NCI-H2107 treated with DMSO at 0.1 percent for 48 hours (cell line): ENCODE measurements at regions not wholly inside any gene's neighbourhood (a gene's known extent, or its start where the extent isn't known, plus 50 kb on each side); places are given as distances from the start of the nearest gene placed in this dataset.

Experiments
- DNase-seq: peaks from one replicate; lab custom pipeline; 2025; ENCODE audit not compliant: unreplicated experiment; lab: John Stamatoyannopoulos, UW

- DNase-seq = no peak
Observed at GRCh38 chr7:26551740-26552139, 260.1 kb downstream of the SNX10 start.

- no peak for DNase-seq
Observed at GRCh38 chr7:26553128-26553527, 261.5 kb downstream of the SNX10 start.

GRCh38 chr7:26553582-26553981, 261.9 kb downstream of the SNX10 start:
- DNase-seq = no peak

GRCh38 chr7:26554952-26555351, 263.3 kb downstream of the SNX10 start:
- no peak for DNase-seq

- peak; percentile 51 for DNase-seq
Observed at GRCh38 chr7:26556061-26556881, 264.6 kb downstream of the SNX10 start.

- DNase-seq = no peak
Observed at GRCh38 chr7:26560526-26561256, 269.0 kb downstream of the SNX10 start.

- DNase-seq = no peak
Observed at GRCh38 chr7:26562841-26563240, 271.2 kb downstream of the SNX10 start.

GRCh38 chr7:26563406-26563805, 271.7 kb downstream of the SNX10 start:
- DNase-seq = no peak

GRCh38 chr7:26567266-26567665, 275.6 kb downstream of the SNX10 start:
- no peak for DNase-seq

- no peak for DNase-seq
Observed at GRCh38 chr7:26574476-26574875, 282.8 kb downstream of the SNX10 start.

GRCh38 chr7:26580064-26580591, 284.3 kb downstream of the SKAP2 start:
- no peak for DNase-seq

GRCh38 chr7:26580711-26581110, 283.7 kb downstream of the SKAP2 start:
- DNase-seq = no peak

GRCh38 chr7:26583094-26583648, 281.2 kb downstream of the SKAP2 start:
- no peak for DNase-seq

GRCh38 chr7:26584326-26584725, 280.1 kb downstream of the SKAP2 start:
- DNase-seq = no peak

GRCh38 chr7:26584987-26585665, 279.3 kb downstream of the SKAP2 start:
- DNase-seq = peak; percentile 14

GRCh38 chr7:26587536-26587935, 276.9 kb downstream of the SKAP2 start:
- no peak for DNase-seq

- no peak for DNase-seq
Observed at GRCh38 chr7:26588511-26588910, 275.9 kb downstream of the SKAP2 start.

- DNase-seq = no peak
Observed at GRCh38 chr7:26590709-26591108, 273.7 kb downstream of the SKAP2 start.

GRCh38 chr7:26592011-26592410, 272.4 kb downstream of the SKAP2 start:
- no peak for DNase-seq

GRCh38 chr7:26593393-26593792, 271.0 kb downstream of the SKAP2 start:
- DNase-seq = no peak

- DNase-seq = no peak
Observed at GRCh38 chr7:26593896-26594295, 270.5 kb downstream of the SKAP2 start.
